ENCODE measurements at regions not wholly inside any gene's neighbourhood (a gene's known extent, or its start where the extent isn't known, plus 50 kb on each side); places are given as distances from the start of the nearest gene placed in this dataset.

- intact Hi-C loops (cut with DNase I, micrococcal nuclease), result no loop called here
- H3K4me3 ChIP-seq, result peak overlapping the region; percentile 68
- H3K9me3 ChIP-seq, result no peaks in the 10 kb centered on the region
- peak in 2 of 3 donors; percentile 41 to 57 for DNase-seq
- H3K4me1 ChIP-seq (ENCODE audit: low read depth), result no peaks in the 10 kb centered on the region
- no peaks in the 10 kb centered on the region for H3K36me3 ChIP-seq (ENCODE audit: low read depth)
- ATAC-seq, result peak; percentile 5
- TF ChIP-seq, protein P1, sequence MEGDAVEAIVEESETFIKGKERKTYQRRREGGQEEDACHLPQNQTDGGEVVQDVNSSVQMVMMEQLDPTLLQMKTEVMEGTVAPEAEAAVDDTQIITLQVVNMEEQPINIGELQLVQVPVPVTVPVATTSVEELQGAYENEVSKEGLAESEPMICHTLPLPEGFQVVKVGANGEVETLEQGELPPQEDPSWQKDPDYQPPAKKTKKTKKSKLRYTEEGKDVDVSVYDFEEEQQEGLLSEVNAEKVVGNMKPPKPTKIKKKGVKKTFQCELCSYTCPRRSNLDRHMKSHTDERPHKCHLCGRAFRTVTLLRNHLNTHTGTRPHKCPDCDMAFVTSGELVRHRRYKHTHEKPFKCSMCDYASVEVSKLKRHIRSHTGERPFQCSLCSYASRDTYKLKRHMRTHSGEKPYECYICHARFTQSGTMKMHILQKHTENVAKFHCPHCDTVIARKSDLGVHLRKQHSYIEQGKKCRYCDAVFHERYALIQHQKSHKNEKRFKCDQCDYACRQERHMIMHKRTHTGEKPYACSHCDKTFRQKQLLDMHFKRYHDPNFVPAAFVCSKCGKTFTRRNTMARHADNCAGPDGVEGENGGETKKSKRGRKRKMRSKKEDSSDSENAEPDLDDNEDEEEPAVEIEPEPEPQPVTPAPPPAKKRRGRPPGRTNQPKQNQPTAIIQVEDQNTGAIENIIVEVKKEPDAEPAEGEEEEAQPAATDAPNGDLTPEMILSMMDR (IDR thresholded peaks at IDR 0.05), result no peak
Observed at GRCh38 chr1:65068202-65069010, 79.6 kb upstream of the AK4 start.

- no peaks in the 10 kb centered on the region for H3K36me3 ChIP-seq (ENCODE audit: low read depth)
- DNase-seq (peak in 2 of 3 donors; percentile 35 to 50), ATAC-seq (no peak)
- H3K4me3 ChIP-seq, result peak overlapping the region; percentile 68
- no peaks in the 10 kb centered on the region for H3K9me3 ChIP-seq
- intact Hi-C loops (cut with DNase I, micrococcal nuclease), result no loop called here
- TF ChIP-seq, protein P1 (IDR thresholded peaks at IDR 0.05), result no peak
- H3K4me1 ChIP-seq (ENCODE audit: low read depth), result no peaks in the 10 kb centered on the region
Observed at GRCh38 chr1:65069011-65069565, 78.9 kb upstream of the AK4 start.

GRCh38 chr1:65072845-65073244, 75.2 kb upstream of the AK4 start:
- ATAC-seq (no peak), DNase-seq (no peak)
- Histone ChIP-seq H3K4me3 (no peak overlapping the region), H3K4me1 (ENCODE audit: low read depth) (no peaks in the 10 kb centered on the region), H3K9me3 (no peaks in the 10 kb centered on the region), H3K36me3 (ENCODE audit: low read depth) (no peaks in the 10 kb centered on the region)
- TF ChIP-seq, protein P1 (IDR thresholded peaks at IDR 0.05), result no peak
- intact Hi-C loops (cut with DNase I, micrococcal nuclease), result no loop called here

GRCh38 chr1:65075123-65075976, 72.7 kb upstream of the AK4 start:
- TF ChIP-seq, protein P1 (IDR thresholded peaks at IDR 0.05), result peak; percentile 73
- intact Hi-C loops (cut with DNase I, micrococcal nuclease), result no loop called here
- Histone ChIP-seq H3K4me1 (ENCODE audit: low read depth) (no peaks in the 10 kb centered on the region), H3K9me3 (no peaks in the 10 kb centered on the region), H3K36me3 (ENCODE audit: low read depth) (no peaks in the 10 kb centered on the region), H3K4me3 (no peak overlapping the region)
- DNase-seq, result peak in 1 of 3 donors; percentile 85
- ATAC-seq, result peak; percentile 91

GRCh38 chr1:65077369-65077768, 70.6 kb upstream of the AK4 start:
- H3K4me3 ChIP-seq, result no peak overlapping the region
- ATAC-seq (no peak), DNase-seq (no peak)
- no peaks in the 10 kb centered on the region for H3K9me3 ChIP-seq
- TF ChIP-seq, protein P1 (IDR thresholded peaks at IDR 0.05), result no peak
- no peaks in the 10 kb centered on the region for H3K4me1 ChIP-seq (ENCODE audit: low read depth)
- intact Hi-C loops (cut with DNase I, micrococcal nuclease), result no loop called here
- no peaks in the 10 kb centered on the region for H3K36me3 ChIP-seq (ENCODE audit: low read depth)
